Prostate gland (tissue), 2 donors: ENCODE measurements at regions not wholly inside any gene's neighbourhood (a gene's known extent, or its start where the extent isn't known, plus 50 kb on each side); places are given as distances from the start of the nearest gene placed in this dataset.

ENCODE experiments used
- CTCF ChIP-seq, 4 experiments: fragments of 200-600 bp in 2 of 4; fragments of 450-650 bp in 2 of 4; sonication (generic) in 2 of 4; IDR thresholded peaks; 1 replicate in 3 of 4; 2 replicates in 1 of 4; pipeline ENCODE4 v1.5.1; 2016 to 2019; ENCODE audit warnings: antibody characterized with exemption in 4 of 4, mild to moderate bottlenecking in 2 of 4, moderate library complexity in 2 of 4
- POLR2AphosphoS5 ChIP-seq: sonication (generic); formaldehyde crosslinking; IDR thresholded peaks from one replicate; pipeline ENCODE4 v1.6.1; 2017; ENCODE audit warnings: antibody characterized with exemption

- TF ChIP-seq CTCF (IDR thresholded peaks at IDR 0.05), result no peak
- TF ChIP-seq POLR2AphosphoS5, result no peak
These were observed 2387.6 kb upstream of the WWC1 start for GRCh38 chr5:165903835-165904234.
